BLaER1 treated with 17β-estradiol and CSF1 and Interleukin-3, amounts not matched to agents 10 nM and 100 nM (cell line): ENCODE measurements at regions not wholly inside any gene's neighbourhood (a gene's known extent, or its start where the extent isn't known, plus 50 kb on each side); places are given as distances from the start of the nearest gene placed in this dataset.

Source experiments
- H3K27ac ChIP-seq, 11 experiments: shearing (Covaris generic); formaldehyde crosslinking; 2 replicates each; pipeline ENCODE4 v1.8.1; 2022
- H3K27me3 ChIP-seq, 11 experiments: shearing (Covaris generic); formaldehyde crosslinking; 2 replicates each; pipeline ENCODE4 v1.8.1; 2022
- H3K36me3 ChIP-seq, 11 experiments: shearing (Covaris generic); formaldehyde crosslinking; 2 replicates each; pipeline ENCODE4 v1.8.1; 2022
- H3K4me1 ChIP-seq, 10 experiments: shearing (Covaris generic); formaldehyde crosslinking; 2 replicates each; pipeline ENCODE4 v1.8.1; 2022
- H3K4me2 ChIP-seq, 11 experiments: shearing (Covaris generic); formaldehyde crosslinking; 2 replicates each; pipeline ENCODE4 v1.8.1; 2022
- H3K4me3 ChIP-seq, 10 experiments: shearing (Covaris generic); formaldehyde crosslinking; 2 replicates each; pipeline ENCODE4 v1.8.1; 2022
- H3K9ac ChIP-seq, 11 experiments: shearing (Covaris generic); formaldehyde crosslinking; 2 replicates each; pipeline ENCODE4 v1.8.1; 2022
- H3K9me3 ChIP-seq, 11 experiments: shearing (Covaris generic); formaldehyde crosslinking; replicated peaks in 1 of 11; 2 replicates each; pipeline ENCODE4 v1.8.1; 2022
- H4K20me1 ChIP-seq, 11 experiments: shearing (Covaris generic); formaldehyde crosslinking; 2 replicates each; pipeline ENCODE4 v1.8.1; 2022
- Cebpa-rat ChIP-seq, 11 experiments: shearing (Covaris generic); IDR thresholded peaks; 2 replicates each; pipeline ENCODE4 v1.8.1; 2022

DNA sequence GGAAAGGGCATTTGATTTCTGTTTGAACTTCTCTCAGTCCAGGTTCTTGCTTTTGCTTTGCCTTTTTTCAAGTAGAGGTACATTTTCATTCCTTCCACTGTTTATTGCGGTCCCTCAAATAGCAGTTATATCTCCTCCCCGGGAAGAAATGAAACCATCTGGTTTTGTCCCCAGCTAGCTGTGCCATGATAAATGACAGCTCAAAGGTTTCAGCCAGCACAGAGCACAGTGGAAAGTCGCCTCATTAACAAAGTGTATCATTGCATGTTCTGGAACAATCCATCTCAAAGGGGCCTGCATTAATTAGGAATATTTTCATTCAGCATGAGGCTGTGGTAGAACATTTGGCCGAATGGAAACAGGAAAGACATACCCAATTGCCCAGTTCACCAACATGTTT is 146.0 kb downstream of the EDN3 start:
- no peak overlapping the region for H3K4me3 ChIP-seq
- H3K4me1 ChIP-seq: peaks cover 0 to 6% (median 0%) of the 10 kb centered on the region in 10 experiments; a peak in 2 of 20 replicates
- no peak for TF ChIP-seq Cebpa-rat (IDR thresholded peaks at IDR 0.05)
- H4K20me1 ChIP-seq: no peaks in the 10 kb centered on the region
- H3K27ac ChIP-seq: no peak overlapping the region
- no peak overlapping the region for H3K9ac ChIP-seq
- 0 out of 22 replicates have a peak, but pooled peaks cover 0 to 3% (median 0%) of the 10 kb centered on the region in 11 experiments for H3K9me3 ChIP-seq
- H3K36me3 ChIP-seq: no peaks in the 10 kb centered on the region
- no peak overlapping the region for H3K4me2 ChIP-seq
- no peaks in the 10 kb centered on the region; a peak in 1 of 22 replicates for H3K27me3 ChIP-seq

DNA sequence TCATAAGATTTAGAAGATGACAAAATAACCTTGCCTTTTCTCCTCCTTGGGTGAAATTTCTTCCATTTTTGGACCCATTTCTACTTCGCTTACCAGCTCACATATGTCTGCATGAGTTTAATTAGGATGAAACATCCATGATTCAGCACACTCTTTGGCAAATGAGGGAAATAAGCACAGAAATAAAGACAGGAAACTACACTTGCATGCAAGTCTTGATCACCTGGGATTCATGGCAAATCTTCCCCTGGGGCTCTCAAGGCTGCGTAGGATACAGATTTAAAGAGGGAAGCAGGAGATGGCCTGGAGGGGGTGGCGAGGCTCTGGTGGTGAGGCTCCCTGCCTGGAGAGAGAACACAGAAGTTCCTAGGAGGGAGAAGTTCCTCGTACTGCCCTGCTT is 147.8 kb downstream of the EDN3 start:
- H3K36me3 ChIP-seq: no peaks in the 10 kb centered on the region
- no peak overlapping the region for H3K27ac ChIP-seq
- no peak overlapping the region for H3K4me3 ChIP-seq
- H4K20me1 ChIP-seq: no peaks in the 10 kb centered on the region
- no peak for TF ChIP-seq Cebpa-rat (IDR thresholded peaks at IDR 0.05)
- no peaks in the 10 kb centered on the region for H3K9me3 ChIP-seq
- no peak overlapping the region; a peak in 1 of 22 replicates for H3K4me2 ChIP-seq
- no peaks in the 10 kb centered on the region; a peak in 1 of 22 replicates for H3K27me3 ChIP-seq
- H3K9ac ChIP-seq: no peak overlapping the region
- H3K4me1 ChIP-seq: peaks cover 0 to 8% (median 6%) of the 10 kb centered on the region in 10 experiments; a peak in 12 of 20 replicates

DNA sequence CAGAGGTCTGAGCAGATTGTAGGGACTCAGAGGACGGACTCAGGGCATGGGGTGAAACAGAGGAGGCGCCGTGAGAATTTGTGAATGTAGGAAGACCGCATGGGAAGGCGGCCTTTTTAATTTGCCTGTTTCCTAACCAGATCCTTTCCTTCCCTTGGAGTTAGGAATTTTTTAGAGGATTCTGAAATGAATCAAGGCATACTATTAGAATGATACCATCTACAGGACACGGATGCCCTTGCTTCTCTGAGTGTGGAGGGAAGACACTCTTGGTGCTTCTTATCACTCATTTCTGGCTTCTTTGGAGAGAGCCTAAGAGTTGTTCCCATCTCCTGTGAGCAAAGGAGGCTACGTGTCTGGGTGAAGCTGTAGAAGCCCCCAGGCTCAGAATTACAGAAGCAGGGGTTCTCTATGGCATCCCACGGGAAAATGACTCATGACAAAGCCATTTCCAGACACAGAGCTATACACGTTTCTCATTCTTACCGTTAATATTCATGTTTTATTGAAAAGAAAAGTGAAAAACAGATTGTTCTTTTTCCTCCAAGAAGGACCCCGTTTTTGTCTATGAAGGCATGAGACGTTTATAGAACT is 148.5 kb downstream of the EDN3 start:
- Histone ChIP-seq H3K36me3 (no peaks in the 10 kb centered on the region), H3K27ac (no peak overlapping the region), H3K4me2 (no peak overlapping the region; a peak in 1 of 22 replicates), H3K27me3 (no peaks in the 10 kb centered on the region; a peak in 1 of 22 replicates), H3K4me3 (no peak overlapping the region), H3K9me3 (no peaks in the 10 kb centered on the region), H4K20me1 (no peaks in the 10 kb centered on the region), H3K9ac (no peak overlapping the region), H3K4me1 (peaks cover 0 to 16% (median 13%) of the 10 kb centered on the region in 10 experiments; a peak in 13 of 20 replicates)
- no peak for TF ChIP-seq Cebpa-rat (IDR thresholded peaks at IDR 0.05)

DNA sequence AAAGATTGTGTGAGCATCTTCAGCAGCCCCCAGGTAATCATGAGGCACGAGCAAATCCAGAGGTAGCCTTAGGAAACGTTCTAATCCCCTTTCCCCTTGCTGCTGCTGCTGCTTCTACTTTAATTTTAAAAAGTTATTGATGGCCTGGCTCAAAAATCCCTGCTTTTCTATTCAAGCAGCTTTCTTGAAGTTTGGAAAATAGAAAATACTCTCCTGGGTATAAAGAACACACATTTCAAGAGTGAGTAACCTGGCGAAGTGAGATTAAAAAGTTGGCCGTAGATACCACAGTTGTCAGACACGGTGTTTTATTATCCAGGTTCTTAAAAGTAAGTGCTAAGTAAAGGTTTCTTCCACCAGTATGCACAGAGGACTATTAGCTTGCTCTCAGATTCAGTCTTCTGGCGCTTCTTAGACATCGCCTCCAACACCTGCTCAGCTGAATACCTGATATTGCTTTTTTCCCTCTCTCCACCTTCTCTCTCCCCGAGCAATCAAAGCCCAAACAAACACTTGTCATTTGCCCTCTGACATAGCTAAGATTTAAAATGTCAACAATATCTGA is 150.7 kb downstream of the EDN3 start:
- Histone ChIP-seq H3K4me1 (peaks cover 0 to 37% (median 24%) of the 10 kb centered on the region in 10 experiments; a peak in 13 of 20 replicates), H3K27ac (no peak overlapping the region), H4K20me1 (no peaks in the 10 kb centered on the region), H3K4me2 (no peak overlapping the region), H3K9me3 (no peaks in the 10 kb centered on the region), H3K27me3 (no peaks in the 10 kb centered on the region), H3K9ac (no peak overlapping the region), H3K36me3 (no peaks in the 10 kb centered on the region), H3K4me3 (no peak overlapping the region)
- TF ChIP-seq Cebpa-rat (IDR thresholded peaks at IDR 0.05): no peak

DNA sequence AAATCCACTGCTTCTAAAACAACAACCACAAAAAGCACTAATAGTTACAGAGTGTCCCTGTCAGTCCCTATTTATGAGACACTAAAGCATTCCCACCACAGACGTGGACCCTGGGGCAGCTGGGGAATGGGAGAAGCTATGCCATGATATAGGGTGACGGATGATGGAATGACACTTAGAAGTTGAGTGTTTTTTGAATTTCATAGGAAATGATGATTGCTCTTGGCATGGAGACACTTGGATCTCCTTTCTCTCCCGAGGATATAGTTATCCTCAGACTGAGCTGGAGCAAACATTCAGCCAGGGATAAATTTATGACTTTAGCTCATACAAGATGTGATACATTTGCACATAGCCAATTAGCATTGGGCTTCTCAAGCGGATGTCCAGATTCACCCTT is 151.2 kb downstream of the EDN3 start:
- H3K4me2 ChIP-seq: no peak overlapping the region
- no peak for TF ChIP-seq Cebpa-rat (IDR thresholded peaks at IDR 0.05)
- no peaks in the 10 kb centered on the region for H3K36me3 ChIP-seq
- H3K4me3 ChIP-seq: no peak overlapping the region
- H4K20me1 ChIP-seq: no peaks in the 10 kb centered on the region
- no peaks in the 10 kb centered on the region for H3K9me3 ChIP-seq
- H3K27me3 ChIP-seq: no peaks in the 10 kb centered on the region
- no peak overlapping the region for H3K27ac ChIP-seq
- H3K9ac ChIP-seq: no peak overlapping the region
- H3K4me1 ChIP-seq: peaks cover 0 to 39% (median 24%) of the 10 kb centered on the region in 10 experiments; a peak in 13 of 20 replicates

DNA sequence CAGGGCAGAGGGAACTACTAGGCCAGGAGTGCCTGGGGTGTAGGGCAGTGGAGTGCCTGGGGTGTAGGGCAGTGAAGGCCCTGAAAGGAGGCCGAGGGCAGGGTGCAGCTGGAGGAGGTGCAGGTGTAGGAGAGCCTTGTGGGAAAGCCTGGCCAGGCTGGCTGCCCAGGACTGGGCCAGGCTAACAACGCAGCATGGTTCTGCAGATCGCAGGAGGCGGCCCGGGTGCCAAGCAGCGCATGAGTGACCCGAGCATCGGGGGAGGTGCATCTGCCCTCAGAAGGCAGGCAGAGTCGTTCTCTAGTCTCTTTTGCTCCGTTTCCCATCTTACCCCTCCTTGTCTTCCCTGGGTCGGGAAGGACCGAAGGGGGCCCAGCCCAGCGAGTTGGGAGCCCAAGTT is 151.5 kb upstream of the PHACTR3 start:
- H3K9ac ChIP-seq: no peak overlapping the region
- no peak overlapping the region for H3K27ac ChIP-seq
- no peaks in the 10 kb centered on the region for H3K9me3 ChIP-seq
- H3K4me2 ChIP-seq: peak overlapping the region in 6 of 11 experiments; percentile 53 to 67 (median 58); a peak in 11 of 22 replicates
- H4K20me1 ChIP-seq: no peaks in the 10 kb centered on the region
- no peaks in the 10 kb centered on the region for H3K27me3 ChIP-seq
- H3K4me3 ChIP-seq: no peak overlapping the region
- H3K36me3 ChIP-seq: no peaks in the 10 kb centered on the region
- no peak for TF ChIP-seq Cebpa-rat (IDR thresholded peaks at IDR 0.05)
- peaks cover 0 to 39% (median 24%) of the 10 kb centered on the region in 10 experiments; a peak in 13 of 20 replicates for H3K4me1 ChIP-seq

DNA sequence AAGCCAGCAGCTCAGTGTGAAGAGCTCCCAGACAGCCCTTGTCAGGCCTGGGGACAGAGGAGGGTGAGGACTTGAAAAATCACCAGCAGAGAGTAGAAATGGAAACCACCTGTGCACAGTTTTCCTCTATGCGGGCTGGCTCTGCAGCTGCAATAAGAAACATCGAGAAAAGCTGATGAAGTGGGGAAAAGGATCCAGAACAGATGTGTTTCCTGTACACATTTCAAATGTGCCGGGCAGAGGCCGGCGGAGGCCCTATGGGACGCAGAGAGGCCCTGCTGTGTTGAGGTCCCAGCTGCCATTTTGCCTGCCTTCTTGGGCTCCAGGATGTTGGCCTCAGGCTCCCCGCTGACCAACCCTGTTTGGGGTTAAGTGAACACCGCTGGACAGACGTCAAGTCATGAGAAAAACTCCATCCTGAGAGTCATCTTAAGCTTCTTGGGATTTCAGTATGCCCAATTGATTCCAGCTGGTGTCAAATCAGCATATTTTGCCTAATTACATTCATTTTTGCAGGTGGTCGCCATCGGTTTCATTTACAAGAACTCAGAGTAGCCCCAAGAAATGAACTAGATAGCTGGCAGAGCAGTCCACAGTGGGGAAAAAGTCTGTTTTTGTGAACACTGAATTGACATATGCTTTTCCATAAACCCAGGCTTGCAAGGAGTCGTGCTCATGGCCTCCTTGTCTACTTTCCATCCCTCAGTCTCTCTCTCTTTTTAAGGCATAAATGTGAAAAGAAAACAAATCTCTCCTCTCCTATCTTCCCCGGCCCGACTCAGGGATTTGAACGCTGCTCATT is 150.4 kb upstream of the PHACTR3 start:
- Histone ChIP-seq H3K36me3 (no peaks in the 10 kb centered on the region; a peak in 1 of 22 replicates), H3K27ac (no peak overlapping the region), H3K9ac (no peak overlapping the region), H3K4me2 (peak overlapping the region in 8 of 11 experiments; percentile 29 to 67 (median 56); a peak in 16 of 22 replicates), H4K20me1 (no peaks in the 10 kb centered on the region), H3K4me3 (no peak overlapping the region), H3K27me3 (no peaks in the 10 kb centered on the region), H3K9me3 (peaks cover 0 to 6% (median 0%) of the 10 kb centered on the region in 11 experiments; a peak in 2 of 22 replicates), H3K4me1 (peaks cover 0 to 39% (median 24%) of the 10 kb centered on the region in 10 experiments; a peak in 12 of 20 replicates)
- no peak for TF ChIP-seq Cebpa-rat (IDR thresholded peaks at IDR 0.05)

DNA sequence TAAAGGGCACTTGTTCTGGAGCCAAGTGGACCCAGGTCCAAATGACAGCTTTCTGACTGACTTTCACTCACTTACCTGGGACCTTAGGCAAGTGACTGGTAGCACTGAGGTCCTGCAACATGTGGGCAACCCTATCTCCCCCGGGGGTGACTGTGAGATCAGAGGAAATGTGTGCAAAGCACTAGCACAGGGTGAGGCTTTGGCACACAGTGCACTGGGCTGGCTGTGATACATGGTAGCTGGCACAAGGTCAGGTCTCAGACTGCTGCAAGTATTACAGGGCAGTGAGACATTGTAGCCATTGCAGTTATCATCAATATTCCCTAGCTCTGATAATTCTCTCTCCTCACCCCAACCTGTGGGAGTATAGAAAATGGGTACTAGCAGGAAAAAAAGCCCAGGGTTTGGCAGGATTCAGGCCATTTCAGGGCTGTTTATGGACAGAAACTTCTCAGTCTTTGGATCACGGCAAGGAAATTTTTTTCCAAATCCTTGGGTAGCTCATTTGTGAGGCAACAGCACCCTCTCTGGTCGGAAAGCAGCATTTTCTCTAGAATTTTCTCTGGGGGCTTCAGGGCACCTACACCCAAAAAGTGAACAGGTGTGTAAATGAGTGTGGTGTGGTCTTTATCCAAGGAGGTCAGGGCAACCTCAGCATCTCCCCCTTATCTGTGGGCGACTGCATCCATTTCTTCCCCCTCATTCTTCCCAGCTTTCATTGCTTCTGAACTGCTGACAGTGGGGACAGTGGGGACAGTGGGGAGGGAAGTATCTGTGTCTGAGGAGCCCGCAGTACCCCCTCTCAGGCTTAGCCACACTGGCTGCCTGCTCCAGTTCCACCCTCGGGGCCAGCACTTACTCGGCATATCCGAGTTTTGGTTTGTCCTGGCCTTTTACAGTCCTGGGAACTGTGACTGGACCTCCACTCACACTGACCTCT is 148.7 kb upstream of the PHACTR3 start:
- Histone ChIP-seq H3K36me3 (no peaks in the 10 kb centered on the region; a peak in 1 of 22 replicates), H3K4me1 (peaks cover 0 to 39% (median 24%) of the 10 kb centered on the region in 10 experiments; a peak in 12 of 20 replicates), H3K27me3 (no peaks in the 10 kb centered on the region), H3K9ac (no peak overlapping the region), H3K9me3 (peaks cover 0 to 11% (median 0%) of the 10 kb centered on the region in 11 experiments; a peak in 2 of 22 replicates), H3K4me3 (no peak overlapping the region), H3K27ac (no peak overlapping the region), H3K4me2 (peak overlapping the region in 5 of 11 experiments; percentile 20 to 59 (median 33); a peak in 10 of 22 replicates), H4K20me1 (no peaks in the 10 kb centered on the region)
- no peak for TF ChIP-seq Cebpa-rat (IDR thresholded peaks at IDR 0.05)
